Astrocyte of the hippocampus (primary cell): ENCODE measurements at regions not wholly inside any gene's neighbourhood (a gene's known extent, or its start where the extent isn't known, plus 50 kb on each side); places are given as distances from the start of the nearest gene placed in this dataset.
"Not testable (repeated sequence)": the region's sequence is repeated elsewhere in the genome, so short reads cannot be mapped to it uniquely, and the experiment has no call there.

Experiments used
- DNase-seq: peaks from one replicate; pipeline ENCODE4 v3.0.0; 2011; ENCODE audit warnings: low read depth, low spot score

- DNase-seq: no peak
These were observed 207.7 kb downstream of the YTHDC2 start for GRCh38 chr5:113721171-113721570.

- no peak for DNase-seq
These were observed 209.5 kb downstream of the YTHDC2 start for GRCh38 chr5:113723021-113723420.

GRCh38 chr5:113735751-113736150, 222.3 kb downstream of the YTHDC2 start:
- no peak for DNase-seq

- no peak for DNase-seq
These were observed 228.7 kb downstream of the YTHDC2 start for GRCh38 chr5:113742176-113742575.

GRCh38 chr5:113742639-113743038, 229.1 kb downstream of the YTHDC2 start:
- no peak for DNase-seq

- no peak for DNase-seq
These were observed 234.9 kb downstream of the YTHDC2 start for GRCh38 chr5:113748403-113748802.

GRCh38 chr5:113749334-113749733, 235.8 kb downstream of the YTHDC2 start:
- no peak for DNase-seq

GRCh38 chr5:113753182-113753581, 239.7 kb downstream of the YTHDC2 start:
- not testable (repeated sequence) for DNase-seq

GRCh38 chr5:113755516-113755915, 242.0 kb downstream of the YTHDC2 start:
- DNase-seq: no peak

- DNase-seq: no peak
These were observed 244.0 kb downstream of the YTHDC2 start for GRCh38 chr5:113757508-113757907.

- DNase-seq: no peak
These were observed 246.0 kb downstream of the YTHDC2 start for GRCh38 chr5:113759505-113759904.

- DNase-seq: peak; percentile 29
These were observed 247.0 kb downstream of the YTHDC2 start for GRCh38 chr5:113760486-113760885.

GRCh38 chr5:113761594-113761993, 248.1 kb downstream of the YTHDC2 start:
- DNase-seq: no peak

- no peak for DNase-seq
These were observed 250.9 kb downstream of the YTHDC2 start for GRCh38 chr5:113764382-113764781.

- DNase-seq: not testable (repeated sequence)
These were observed 253.3 kb downstream of the YTHDC2 start for GRCh38 chr5:113766827-113767226.

GRCh38 chr5:113770648-113771047, 257.2 kb downstream of the YTHDC2 start:
- no peak for DNase-seq

- no peak for DNase-seq
These were observed 258.0 kb downstream of the YTHDC2 start for GRCh38 chr5:113771483-113771882.

GRCh38 chr5:113776168-113776567, 262.7 kb downstream of the YTHDC2 start:
- DNase-seq: no peak

- peak; percentile 81 for DNase-seq
These were observed 263.5 kb downstream of the YTHDC2 start for GRCh38 chr5:113776832-113777525.

- no peak for DNase-seq
These were observed 264.7 kb downstream of the YTHDC2 start for GRCh38 chr5:113778147-113778546.

- DNase-seq: no peak
These were observed 274.7 kb downstream of the YTHDC2 start for GRCh38 chr5:113788141-113788655.

- DNase-seq: no peak
These were observed 276.3 kb downstream of the YTHDC2 start for GRCh38 chr5:113789769-113790168.

- DNase-seq: no peak
These were observed 279.3 kb downstream of the YTHDC2 start for GRCh38 chr5:113792806-113793205.

- DNase-seq: no peak
These were observed 281.5 kb downstream of the YTHDC2 start for GRCh38 chr5:113794981-113795380.
